ENCODE measurements at regions not wholly inside any gene's neighbourhood (a gene's known extent, or its start where the extent isn't known, plus 50 kb on each side); places are given as distances from the start of the nearest gene placed in this dataset.

DNA sequence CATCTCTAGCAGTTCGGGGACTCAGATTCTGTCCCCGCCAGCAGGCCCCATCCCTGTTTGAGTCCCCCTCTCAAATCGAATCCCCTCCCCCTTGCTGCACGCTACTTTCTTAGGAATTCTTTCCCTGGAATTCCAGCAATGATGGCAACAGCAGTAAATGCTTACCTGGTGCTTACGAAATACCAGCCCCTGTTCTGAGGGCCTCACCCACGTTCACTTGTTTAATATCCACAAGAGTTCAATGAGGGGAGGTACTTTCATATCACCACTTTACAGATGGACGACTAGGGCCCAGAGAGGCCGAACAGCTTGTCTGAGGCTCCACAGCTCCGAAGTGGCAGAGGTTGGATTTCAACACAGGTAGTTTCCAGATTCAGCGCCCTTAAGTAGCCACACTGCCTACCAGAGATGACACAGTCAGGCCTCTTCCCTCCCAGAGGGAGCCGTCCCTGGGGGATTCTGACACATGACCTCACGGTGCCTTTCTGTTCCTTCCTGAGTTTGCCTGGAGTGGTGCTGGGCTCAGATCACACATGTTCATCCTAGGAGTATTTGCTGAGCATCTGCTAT lies 120.7 kb upstream of the GSE1 start:
- DNase-seq (ENCODE audit: low read depth), result no peak

DNA sequence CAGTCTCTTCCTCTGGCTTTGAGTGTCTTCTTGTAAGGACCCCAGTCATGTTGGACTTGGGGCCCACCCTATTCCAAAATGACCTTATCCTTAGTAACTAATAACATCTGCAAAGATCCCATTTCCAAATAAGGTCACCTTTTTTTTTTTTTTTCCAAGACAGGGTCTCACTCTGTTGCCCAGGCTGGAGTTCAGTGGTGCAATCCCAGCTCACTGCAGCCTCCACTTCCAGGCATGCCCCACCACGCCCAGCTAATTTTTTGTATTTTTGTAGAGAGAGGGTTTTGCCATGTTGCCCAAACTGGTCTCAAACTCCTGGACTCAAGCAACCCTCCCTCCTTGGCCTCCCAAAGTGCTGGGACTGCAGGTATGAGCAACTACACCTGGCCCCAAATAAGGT lies 118.8 kb upstream of the GSE1 start:
- no peak for DNase-seq (ENCODE audit: low read depth)

DNA sequence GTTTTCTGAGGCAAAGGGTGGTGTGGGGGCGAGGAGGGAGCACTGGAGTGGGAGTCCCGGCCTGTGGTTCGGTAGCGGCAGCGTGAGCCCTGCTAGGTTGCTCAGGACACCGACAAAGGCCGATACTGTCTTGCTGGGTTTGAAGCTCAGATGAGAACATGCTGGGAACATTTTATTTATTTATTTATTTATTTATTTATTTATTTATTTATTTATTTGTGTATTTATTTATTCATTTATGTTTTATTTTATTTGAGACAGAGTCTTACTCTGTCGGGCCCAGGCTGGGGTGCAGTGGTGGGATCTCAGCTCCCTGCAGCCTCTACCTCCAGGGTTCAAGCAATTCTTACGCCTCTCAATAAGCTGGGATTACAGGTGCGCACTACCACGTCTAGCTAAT lies 117.9 kb upstream of the GSE1 start:
- DNase-seq (ENCODE audit: low read depth), result no peak

DNA sequence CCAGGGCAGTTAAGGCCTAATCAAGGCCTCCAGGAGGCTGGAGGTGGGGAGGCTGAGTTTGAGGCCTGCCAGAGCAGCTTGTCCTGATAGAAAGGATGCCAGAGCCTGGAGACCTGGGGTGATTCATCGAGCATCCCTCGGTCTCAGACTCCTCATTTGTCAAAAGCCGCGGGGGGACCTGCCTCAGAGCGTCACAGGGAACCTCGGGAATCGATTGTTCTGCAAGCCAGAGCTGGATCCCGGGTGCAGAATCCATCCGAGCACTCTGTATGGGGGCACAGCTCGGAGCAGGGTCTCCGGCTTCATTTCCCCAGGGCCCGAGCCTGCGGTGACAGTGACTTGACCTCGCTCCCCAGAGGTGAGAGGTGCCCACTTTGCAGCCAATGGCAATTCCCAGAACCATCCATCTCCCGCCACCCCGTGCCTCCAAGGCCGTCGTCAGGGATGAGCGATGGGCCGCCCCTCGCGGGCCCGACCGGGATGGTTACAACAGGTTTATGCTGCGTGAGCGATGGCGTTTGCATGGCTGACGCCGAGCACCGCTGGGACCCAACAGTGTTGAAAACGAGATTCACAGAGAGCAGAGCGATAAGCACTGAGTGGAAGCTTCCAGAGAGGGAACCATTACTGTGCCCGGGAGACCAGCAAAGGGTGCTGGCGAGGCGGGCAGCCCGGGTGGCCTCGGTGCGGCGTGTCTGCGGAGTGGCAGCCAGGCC lies 117.1 kb upstream of the GSE1 start:
- DNase-seq (ENCODE audit: low read depth), result no peak

DNA sequence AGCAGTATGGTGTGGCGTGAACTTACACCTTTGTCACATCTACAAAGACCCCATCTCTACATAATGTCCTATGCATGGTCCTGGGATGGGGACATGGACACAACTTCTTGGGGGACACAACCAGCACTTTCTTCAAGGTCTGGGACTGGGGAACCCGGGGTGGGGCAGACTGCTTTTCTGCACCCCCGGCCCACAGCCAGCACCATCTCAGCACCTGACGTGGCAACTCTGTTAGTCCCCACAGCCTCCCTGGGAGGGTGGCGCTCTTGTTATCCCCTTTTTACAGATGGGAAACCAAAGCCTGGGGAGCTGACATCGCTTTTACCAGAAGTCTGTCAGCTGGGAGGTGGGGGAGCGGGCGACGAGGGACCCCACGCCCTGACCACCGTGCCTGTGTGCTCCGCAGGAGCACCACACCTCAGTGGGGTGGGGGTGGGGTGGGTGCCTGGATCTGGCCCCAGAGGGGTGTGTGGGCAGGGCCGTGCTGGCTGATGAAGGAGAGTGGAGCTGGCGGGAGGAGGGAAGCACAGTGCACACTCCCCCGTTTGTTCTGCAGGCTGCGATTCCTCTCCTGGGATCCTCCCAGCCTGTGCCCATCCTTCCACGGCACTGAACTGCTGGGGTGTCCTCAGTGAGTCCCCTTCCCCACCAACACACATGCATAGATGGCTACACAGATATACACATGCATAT lies 115.4 kb upstream of the GSE1 start:
- DNase-seq (ENCODE audit: low read depth), result no peak

DNA sequence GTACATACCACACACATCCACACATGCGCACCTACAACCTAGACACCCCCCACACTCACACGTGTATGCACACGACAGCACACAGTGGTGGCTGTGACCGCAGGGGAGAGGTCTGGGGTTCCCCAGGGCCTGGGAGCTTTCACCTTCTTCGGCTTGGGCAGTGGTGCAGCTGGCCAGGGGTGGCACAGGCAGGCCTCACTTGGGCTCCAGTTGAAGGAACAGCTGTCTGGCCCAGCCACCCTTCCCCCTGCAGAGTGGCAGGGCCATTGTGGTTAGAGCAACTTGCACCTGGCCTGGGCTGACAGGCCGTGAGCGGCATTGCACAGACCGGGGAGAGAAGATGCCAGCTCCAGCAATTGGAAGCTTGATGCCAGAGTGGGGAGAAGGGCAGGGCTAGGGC lies 114.5 kb upstream of the GSE1 start:
- DNase-seq (ENCODE audit: low read depth), result no peak

DNA sequence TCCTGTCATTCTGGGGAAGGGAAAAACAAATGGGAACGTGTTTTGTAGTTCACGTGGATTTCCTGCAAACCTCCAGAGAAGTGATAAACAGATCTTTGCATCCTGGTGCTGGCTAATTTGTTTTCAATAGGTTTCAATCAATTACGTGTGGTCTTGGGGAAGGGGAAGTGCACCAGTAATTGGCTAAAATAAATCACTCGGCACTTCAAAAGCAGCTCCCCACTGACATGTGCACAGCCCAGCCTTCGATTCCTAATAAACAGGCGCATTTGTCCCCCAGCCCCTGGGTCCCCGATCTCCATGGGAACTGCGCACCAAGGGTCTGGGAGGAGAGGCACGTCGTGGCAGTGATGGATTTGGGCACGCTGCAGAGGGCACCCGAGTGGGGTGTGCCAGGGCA lies 112.9 kb upstream of the GSE1 start:
- DNase-seq (ENCODE audit: low read depth), result no peak

DNA sequence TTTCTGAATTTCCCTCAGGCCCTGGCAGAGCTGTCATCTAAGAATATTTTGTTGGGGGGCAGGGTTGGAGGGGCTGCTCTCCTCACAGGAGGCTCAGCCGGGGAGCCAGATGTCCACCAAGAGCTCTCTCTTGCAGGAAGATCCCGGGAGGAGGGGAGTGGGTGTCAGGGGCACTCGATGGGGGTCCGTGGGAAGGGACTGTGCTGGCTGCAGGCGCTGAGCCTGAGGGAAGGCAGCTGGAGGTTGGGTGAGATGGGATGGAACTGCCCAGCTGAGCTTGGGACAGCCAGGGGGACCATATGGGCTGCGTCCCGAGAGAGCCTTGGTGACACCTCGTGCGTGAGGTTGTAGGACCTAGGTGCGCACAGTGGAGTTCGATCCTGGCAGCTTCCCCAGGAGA lies 111.2 kb upstream of the GSE1 start:
- no peak for DNase-seq (ENCODE audit: low read depth)

DNA sequence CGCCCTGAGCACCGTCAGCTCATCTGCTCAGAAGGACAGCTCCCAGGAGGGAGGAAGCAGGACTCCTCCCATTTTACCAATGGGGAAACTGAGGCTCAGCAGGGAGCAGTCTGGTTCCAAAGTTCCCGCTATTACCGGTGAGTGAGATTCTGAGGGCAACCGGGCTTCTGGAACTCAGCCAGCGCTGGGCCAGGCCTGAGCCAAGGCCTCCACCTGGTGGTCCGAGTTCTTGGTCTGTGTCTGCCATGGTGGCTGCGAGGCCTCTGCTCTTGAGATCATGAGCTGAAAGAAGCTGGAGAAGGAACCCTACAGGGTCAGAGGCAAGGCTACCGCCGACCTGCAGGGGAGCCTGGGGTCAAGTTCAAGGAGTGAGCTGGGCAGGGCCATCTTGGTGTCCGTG lies 110.8 kb upstream of the GSE1 start:
- no peak for DNase-seq (ENCODE audit: low read depth)

DNA sequence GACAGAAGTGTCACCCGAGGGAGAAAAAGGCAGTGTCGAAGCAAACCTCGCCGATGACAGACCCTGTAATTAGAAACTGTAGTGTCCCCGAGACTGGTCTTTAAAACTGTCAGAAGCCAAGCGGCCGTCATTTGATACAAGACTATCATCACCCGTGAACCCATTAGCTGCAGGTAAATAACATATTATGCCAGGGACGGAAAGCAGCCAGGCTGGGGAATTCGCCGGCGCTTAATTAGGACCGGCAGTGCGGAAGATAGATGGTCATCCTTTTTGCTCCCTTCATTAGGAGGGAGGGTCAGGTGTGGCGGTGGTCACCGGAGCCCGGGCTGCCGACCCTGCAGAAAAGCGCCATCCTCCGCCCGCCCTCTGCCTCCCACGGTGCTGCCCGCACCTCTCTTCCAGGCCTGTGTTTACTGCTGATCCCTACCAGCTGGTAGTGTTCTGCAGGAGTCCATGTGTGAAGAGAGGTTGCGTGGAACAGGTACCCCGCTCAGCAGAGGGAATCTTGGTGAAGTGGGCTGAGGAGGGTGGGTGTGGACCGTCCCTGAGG lies 109.4 kb upstream of the GSE1 start:
- no peak for DNase-seq (ENCODE audit: low read depth)

DNA sequence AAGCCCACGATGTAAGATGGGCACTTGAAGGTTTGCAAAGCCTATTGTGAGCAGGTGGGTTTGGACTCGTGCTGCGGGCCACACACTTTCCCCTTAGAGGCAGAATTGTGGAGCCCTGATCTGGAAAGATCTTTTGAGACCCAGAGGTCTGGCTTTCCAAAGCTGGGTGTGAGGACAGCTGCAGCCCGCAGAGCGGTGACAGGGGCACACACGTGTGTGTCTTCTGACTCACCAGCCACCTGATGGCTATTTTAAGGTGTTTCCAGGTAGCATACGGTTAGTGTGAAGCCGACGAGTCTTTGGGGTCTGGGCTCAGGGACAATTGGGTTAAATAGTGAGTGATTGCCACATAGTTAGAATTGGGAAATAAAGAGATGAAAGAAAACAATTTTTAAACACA lies 108.9 kb upstream of the GSE1 start:
- no peak for DNase-seq (ENCODE audit: low read depth)

DNA sequence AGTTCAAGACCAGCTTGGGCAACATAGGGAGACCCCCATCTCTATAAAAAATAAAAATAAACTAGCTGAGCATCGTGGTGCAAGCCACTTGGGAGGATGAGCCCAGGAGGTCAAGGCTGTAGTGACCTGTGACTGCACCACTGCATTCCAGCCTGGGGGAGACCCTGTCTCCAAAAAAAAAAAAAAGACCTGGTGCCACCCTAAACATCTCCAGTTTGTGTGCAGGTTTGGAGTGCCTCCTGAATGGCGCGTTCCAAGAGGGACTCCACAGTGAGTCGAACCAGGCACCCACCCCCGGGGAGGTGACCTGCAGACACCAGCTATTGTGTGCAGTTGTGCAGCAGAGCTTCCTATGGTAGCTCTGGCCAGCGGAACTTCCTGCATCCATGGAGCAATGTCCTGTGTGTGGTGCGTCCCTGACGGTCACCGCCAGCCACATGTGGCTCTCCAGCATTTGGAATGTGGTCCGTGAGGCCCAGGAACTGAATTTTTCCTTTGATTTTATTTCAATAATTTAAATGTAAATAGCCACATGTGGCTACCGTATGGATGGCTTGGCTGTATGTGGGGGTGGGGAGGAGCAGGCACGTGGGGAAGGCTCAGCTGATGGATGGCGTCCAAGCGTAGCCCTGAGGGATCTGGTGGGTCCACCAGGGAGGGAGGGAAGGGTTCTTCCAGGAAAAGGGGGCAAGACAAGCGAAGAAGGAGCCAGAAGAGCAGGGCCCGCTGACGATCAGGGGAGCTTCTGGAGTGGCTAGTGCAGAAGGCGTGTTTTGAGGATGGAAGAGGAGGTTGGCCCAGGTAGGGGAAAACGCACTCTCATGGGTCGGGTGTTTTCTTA lies 107.1 kb upstream of the GSE1 start:
- DNase-seq (ENCODE audit: low read depth), result no peak

DNA sequence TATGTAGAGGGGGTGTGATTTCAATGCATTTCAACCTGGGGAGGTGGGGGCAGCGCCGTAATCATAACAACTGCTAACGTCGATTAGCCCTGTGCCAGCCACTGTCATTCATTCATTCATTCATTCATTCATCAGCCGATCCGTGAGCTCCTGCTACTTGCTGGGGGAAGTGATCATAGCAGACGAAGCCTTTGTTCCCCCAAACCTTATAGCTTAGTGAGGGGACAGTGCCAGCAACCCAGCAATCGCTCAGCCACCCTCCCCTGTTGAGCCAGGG lies 106.5 kb upstream of the GSE1 start:
- DNase-seq (ENCODE audit: low read depth), result no peak

DNA sequence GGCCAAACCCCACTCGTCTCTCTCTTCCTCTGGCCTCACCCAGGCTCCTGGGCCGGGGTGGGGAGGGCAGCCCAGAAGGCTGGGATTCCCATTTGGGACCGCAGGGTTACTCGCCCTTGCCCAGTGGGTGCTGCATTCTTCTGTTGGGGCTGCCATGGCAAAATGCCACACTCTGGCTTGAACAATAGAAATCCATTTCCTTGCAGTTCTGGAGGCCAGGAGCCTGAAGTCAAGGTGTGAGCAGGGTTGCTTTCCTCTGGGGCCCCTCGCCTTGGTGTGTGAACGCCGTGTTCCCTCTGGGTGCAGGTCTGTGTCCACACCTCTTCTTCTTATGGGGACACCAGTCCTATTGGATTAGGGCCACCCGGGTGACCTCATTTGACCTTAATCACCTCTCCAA lies 105.8 kb upstream of the GSE1 start:
- no peak for DNase-seq (ENCODE audit: low read depth)

DNA sequence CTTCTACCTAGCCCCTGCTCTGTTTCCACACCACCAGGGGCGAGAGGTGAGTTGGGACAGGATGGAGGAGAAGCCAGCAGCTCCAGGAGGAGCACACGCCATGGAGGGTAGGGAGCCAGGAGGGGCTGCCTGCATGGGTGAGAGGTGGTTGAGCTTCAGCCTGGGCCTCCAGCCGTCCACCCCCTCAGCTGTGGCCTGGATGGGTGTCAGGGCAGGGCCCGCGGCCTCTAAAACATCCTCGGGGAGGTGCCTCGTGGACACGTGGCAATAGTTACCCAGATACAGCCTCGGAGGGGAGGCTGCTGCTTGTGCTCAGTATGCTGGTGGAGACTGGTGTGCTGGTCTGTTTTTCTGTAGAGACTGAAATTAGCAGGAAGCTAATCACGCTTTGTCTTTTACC lies 104.7 kb upstream of the GSE1 start:
- DNase-seq (ENCODE audit: low read depth), result no peak

DNA sequence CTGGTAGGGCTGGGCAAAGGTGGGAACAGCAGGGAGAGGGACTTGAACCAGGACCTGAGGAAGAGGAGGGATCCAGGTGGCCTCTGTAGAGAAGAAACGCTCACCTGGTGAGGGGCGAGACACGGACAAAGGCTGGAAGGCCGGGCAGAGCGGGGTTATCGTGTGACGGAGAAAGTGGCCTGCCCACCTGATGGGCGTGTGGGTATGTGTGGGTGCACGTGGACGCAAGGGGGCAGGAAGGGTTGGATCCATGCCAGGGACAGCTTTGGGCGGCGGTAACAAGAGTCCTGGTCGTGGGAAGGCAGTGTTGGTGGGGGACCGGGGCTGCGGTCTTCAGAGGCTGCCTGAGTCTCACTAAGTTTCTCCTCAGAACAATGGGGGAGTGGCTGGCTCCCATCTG lies 104.1 kb upstream of the GSE1 start:
- DNase-seq (ENCODE audit: low read depth), result no peak

DNA sequence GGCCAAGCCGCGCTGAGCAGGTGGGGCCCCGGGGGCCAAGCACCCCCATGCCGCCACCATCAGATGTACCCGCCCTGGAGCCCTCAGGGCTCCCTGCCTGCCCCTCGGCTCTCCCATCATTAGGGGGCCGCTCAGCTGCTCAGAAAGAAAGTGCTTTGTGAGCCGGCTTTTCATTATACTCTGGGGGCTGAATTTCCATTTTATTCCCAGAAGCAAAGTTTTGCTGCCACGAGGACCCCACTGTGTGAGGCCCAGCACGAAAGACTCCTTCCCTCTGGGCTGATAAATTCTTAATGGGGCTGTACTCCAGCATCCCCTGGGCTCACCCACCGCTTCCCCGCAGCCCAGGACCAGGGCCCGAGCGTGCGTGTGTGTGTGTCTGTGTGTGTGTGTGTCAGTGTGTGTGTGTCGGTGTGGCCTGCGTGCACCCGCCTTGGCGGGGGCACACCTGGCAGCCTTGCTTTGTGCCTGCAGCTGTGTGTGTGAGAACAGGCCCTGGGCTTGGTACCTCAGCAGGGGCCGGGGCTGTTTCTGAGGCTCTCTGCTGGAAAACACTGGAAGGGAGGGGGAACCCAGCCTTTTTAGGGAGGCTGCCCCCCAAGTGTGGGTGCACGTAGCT lies 103.0 kb upstream of the GSE1 start:
- no peak for DNase-seq (ENCODE audit: low read depth)

DNA sequence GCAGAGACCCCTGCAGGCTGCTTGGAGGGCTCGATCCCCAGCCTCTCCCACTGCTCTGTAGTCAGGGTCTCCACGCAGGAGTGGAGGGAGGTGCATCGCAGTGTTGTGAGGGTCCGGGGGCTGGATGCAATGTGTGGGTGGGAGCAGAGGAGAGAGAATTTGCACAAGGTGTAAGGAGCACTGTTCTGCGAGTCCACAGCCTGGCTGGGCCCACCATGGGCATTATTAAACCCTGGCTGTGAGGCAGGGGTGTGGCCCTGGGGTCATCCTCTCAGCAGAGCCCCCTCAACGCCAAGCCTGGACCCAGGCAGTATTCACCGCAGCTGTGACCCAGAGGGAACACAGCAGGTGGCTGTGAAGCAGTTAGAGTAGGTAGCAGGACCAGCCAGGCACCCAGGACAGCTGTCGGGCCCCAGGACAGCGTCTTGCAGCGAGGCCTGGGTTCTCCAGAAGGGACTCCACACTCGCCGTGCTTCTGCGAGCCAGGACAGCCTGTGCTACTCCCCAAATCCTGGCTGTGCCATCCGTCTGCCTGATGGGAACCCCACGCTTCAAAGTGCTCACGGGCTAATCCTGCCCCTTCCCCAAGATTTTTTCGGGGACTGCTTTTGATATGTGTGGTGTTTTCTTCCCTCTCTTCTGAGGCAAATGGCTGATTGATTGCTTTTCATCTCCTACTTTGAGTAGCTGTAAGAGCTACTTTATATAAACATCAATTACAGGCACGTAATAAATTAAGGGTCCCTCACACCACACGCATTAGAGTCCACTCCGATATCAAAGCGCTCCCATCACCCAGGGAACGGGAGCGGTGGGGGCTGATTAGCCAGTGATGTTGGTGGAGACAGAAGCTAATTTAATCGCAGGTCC lies 100.9 kb upstream of the GSE1 start:
- DNase-seq (ENCODE audit: low read depth), result no peak

DNA sequence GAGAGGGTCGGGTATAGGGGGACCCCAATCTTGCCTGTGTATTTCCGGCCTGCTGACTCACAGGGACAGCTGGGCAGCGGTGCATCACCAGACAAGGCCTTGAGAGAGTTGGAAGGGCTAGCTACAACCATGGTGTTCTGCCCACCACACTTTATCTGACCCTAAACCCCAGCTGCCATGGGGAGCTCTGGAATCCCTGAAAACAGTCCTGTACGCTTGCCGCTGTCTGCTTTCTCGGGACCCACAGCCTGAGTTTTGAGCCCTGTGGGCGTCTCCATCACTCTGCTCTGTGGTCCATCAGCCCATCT lies 100.4 kb upstream of the GSE1 start:
- DNase-seq (ENCODE audit: low read depth), result no peak

DNA sequence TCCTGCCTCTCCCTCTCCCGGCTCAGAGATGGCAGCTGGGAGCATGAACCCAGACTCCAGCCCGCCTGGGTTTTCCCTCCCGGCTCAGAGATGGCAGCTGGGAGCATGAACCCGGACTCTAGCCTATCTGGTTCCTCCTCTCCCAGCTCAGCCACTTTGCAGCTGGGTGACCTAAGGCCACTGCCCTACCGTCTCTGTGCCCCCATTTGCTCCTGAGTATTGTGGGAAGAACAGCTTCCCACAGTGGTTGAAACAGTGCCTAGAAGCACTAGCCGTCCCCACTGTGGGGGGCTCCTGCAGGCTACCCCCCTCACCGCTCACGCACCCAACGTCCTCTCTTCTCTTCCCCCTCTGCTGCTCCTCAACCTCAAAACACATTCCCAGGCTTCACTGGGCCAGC lies 99.9 kb upstream of the GSE1 start:
- DNase-seq (ENCODE audit: low read depth), result no peak

DNA sequence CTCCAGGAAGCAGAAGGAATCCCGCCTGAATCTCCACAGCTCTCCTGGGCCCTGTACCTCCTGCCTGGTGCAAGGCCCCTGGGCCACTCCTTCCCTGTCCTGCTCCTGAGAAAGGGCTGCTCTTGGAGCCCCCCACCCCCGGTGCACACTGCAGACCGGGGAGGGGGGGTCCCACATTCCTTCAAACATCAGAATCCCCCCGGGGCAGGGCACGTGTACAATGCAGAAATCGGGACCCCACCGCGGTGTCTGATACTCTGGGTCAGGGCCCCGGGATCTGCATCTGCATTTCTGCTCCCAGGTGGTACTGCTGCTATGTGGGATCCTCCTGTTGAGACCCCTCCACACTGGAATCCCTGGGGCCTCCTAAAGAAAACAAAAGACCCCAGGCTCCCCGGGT lies 99.5 kb upstream of the GSE1 start:
- DNase-seq (ENCODE audit: low read depth), result no peak

DNA sequence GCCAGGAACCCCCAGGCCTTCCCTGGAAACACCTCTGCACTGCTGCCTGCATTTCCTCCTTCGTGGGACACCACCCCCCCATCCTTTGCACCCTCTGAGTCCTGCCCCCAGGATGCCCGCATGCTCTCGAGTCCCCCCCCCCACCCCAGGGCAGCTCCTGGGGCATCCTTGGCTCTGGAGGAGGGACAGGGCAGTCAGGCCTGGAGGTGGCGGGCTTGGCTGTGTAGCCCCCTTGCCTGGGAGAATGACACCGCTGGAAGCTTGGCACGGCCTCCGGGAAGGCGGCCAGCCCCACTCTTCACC lies 98.9 kb upstream of the GSE1 start:
- no peak for DNase-seq (ENCODE audit: low read depth)
